Eye (tissue), 1 donor: ENCODE measurements at regions not wholly inside any gene's neighbourhood (a gene's known extent, or its start where the extent isn't known, plus 50 kb on each side); places are given as distances from the start of the nearest gene placed in this dataset.

Source experiments
- DNase-seq: peaks from one replicate; pipeline ENCODE4 v3.0.0-alpha.2; 2015

GRCh38 chr16:85258166-85258565 lies 145.9 kb upstream of the CIBAR2 start:
- peak; percentile 78 for DNase-seq

GRCh38 chr16:85258629-85259028 lies 146.4 kb upstream of the CIBAR2 start:
- DNase-seq: peak; percentile 88

GRCh38 chr16:85259115-85259831 lies 147.0 kb upstream of the CIBAR2 start:
- peak; percentile 64 for DNase-seq

- peak; percentile 85 for DNase-seq
Observed at GRCh38 chr16:85259832-85260167, 147.5 kb upstream of the CIBAR2 start.

GRCh38 chr16:85261204-85261603 lies 148.9 kb upstream of the CIBAR2 start:
- no peak for DNase-seq

GRCh38 chr16:85261657-85262557 lies 149.6 kb upstream of the CIBAR2 start:
- peak; percentile 67 for DNase-seq

GRCh38 chr16:85262558-85263238 lies 150.4 kb upstream of the CIBAR2 start:
- DNase-seq: no peak

GRCh38 chr16:85263239-85263585 lies 150.9 kb upstream of the CIBAR2 start:
- DNase-seq: no peak

GRCh38 chr16:85264752-85265151 lies 152.5 kb upstream of the CIBAR2 start:
- no peak for DNase-seq

- DNase-seq: no peak
Observed at GRCh38 chr16:85265161-85265784, 153.0 kb upstream of the CIBAR2 start.

GRCh38 chr16:85265810-85266209 lies 153.5 kb upstream of the CIBAR2 start:
- no peak for DNase-seq

- peak; percentile 93 for DNase-seq
Observed at GRCh38 chr16:85266857-85267256, 154.6 kb upstream of the CIBAR2 start.

GRCh38 chr16:85267414-85267945 lies 155.2 kb upstream of the CIBAR2 start:
- DNase-seq: no peak

GRCh38 chr16:85269165-85269564 lies 156.9 kb upstream of the CIBAR2 start:
- DNase-seq: no peak

- DNase-seq: peak; percentile 59
Observed at GRCh38 chr16:85270374-85270773, 158.1 kb upstream of the CIBAR2 start.

- DNase-seq: no peak
Observed at GRCh38 chr16:85271198-85271597, 158.9 kb upstream of the CIBAR2 start.

- no peak for DNase-seq
Observed at GRCh38 chr16:85273293-85273692, 161.0 kb upstream of the CIBAR2 start.

GRCh38 chr16:85274501-85274900 lies 162.2 kb upstream of the CIBAR2 start:
- no peak for DNase-seq

- no peak for DNase-seq
Observed at GRCh38 chr16:85274924-85275323, 162.7 kb upstream of the CIBAR2 start.

- DNase-seq: peak; percentile 91
Observed at GRCh38 chr16:85275533-85276249, 163.4 kb upstream of the CIBAR2 start.

- no peak for DNase-seq
Observed at GRCh38 chr16:85276258-85276657, 164.0 kb upstream of the CIBAR2 start.

- no peak for DNase-seq
Observed at GRCh38 chr16:85276721-85277120, 164.4 kb upstream of the CIBAR2 start.
